Neural cell (in vitro differentiated cells): ENCODE measurements at regions not wholly inside any gene's neighbourhood (a gene's known extent, or its start where the extent isn't known, plus 50 kb on each side); places are given as distances from the start of the nearest gene placed in this dataset.

ENCODE experiments used
- H2AFZ ChIP-seq: fragments of 200-600, 300-800 bp; sonication (generic), shearing (Covaris generic); 2 replicates; pipeline ENCODE4 v1.6.0; 2014; ENCODE audit warnings: low read depth, mild to moderate bottlenecking, antibody characterized with exemption, low read length, moderate library complexity
- H3F3A ChIP-seq: fragments of 200-600 bp; shearing (Covaris generic); 2 replicates; pipeline ENCODE4 v1.6.1; 2016; ENCODE audit warnings: mild to moderate bottlenecking, moderate library complexity, mixed read lengths, antibody characterized with exemption, low read length; ENCODE audit not compliant: insufficient read depth, poor library complexity, severe bottlenecking
- H3K27ac ChIP-seq: fragments of 200-600, 300-800 bp; sonication (generic), shearing (Covaris generic); 2 replicates; pipeline ENCODE4 v1.5.1; 2014; ENCODE audit warnings: mild to moderate bottlenecking, low read length, moderate library complexity
- H3K27me3 ChIP-seq: fragments of 300-800, 200-600 bp; sonication (generic), shearing (Covaris generic); 2 replicates; pipeline ENCODE4 v1.6.0; 2014; ENCODE audit warnings: mild to moderate bottlenecking, low read depth, low read length, moderate library complexity; ENCODE audit not compliant: insufficient read depth
- H3K36me3 ChIP-seq: fragments of 300-800, 200-600 bp; sonication (generic), shearing (Covaris generic); 2 replicates; pipeline ENCODE4 v1.5.1; 2014; ENCODE audit warnings: mild to moderate bottlenecking, antibody characterized with exemption, low read length, moderate library complexity; ENCODE audit not compliant: insufficient read depth
- H3K4me2 ChIP-seq: fragments of 300-800, 200-600 bp; sonication (generic), shearing (Covaris generic); 2 replicates; pipeline ENCODE4 v1.6.0; 2014; ENCODE audit warnings: mild to moderate bottlenecking, low read length
- H3K4me3 ChIP-seq: fragments of 300-800, 200-600 bp; sonication (generic), shearing (Covaris generic); 2 replicates; pipeline ENCODE4 v1.5.1; 2014; ENCODE audit warnings: mild to moderate bottlenecking, low read length, moderate library complexity
- H3K79me2 ChIP-seq: fragments of 200-600 bp; shearing (Covaris generic); replicated peaks from 2 replicates; pipeline ENCODE4 v1.6.0; 2014; ENCODE audit warnings: mild to moderate bottlenecking, low read length, moderate library complexity; ENCODE audit not compliant: insufficient read depth
- H3K9ac ChIP-seq: fragments of 300-800, 200-600 bp; sonication (generic), shearing (Covaris generic); 2 replicates; pipeline ENCODE4 v1.6.1; 2016; ENCODE audit warnings: mild to moderate bottlenecking, low read length, mixed read lengths
- H3K9me2 ChIP-seq: fragments of 200-600 bp; shearing (Covaris generic); 2 replicates; pipeline ENCODE4 v1.6.1; 2016; ENCODE audit warnings: mild to moderate bottlenecking, low read length, mixed read lengths; ENCODE audit not compliant: insufficient read depth
- H3K9me3 ChIP-seq: fragments of 200-600, 300-800 bp; sonication (generic), shearing (Covaris generic); 2 replicates; pipeline ENCODE4 v1.6.1; 2016; ENCODE audit warnings: mild to moderate bottlenecking, mixed run types, low read length, moderate library complexity, mixed read lengths
- H4K20me1 ChIP-seq: fragments of 200-600 bp; shearing (Covaris generic); 2 replicates; pipeline ENCODE4 v1.6.1; 2016; ENCODE audit warnings: mild to moderate bottlenecking, mixed run types; ENCODE audit not compliant: insufficient read depth
- CTCF ChIP-seq: fragments of 450-650 bp; IDR thresholded peaks from 2 replicates; pipeline ENCODE4 v1.5.1; 2014; ENCODE audit warnings: antibody characterized with exemption, mild to moderate bottlenecking, moderate library complexity; ENCODE audit not compliant: poor library complexity, severe bottlenecking
- EP300 ChIP-seq: fragments of 450-650 bp; conservative IDR thresholded peaks from 2 replicates; pipeline ENCODE4 v1.6.1; 2014; ENCODE audit warnings: antibody characterized with exemption, mild to moderate bottlenecking, moderate library complexity; ENCODE audit not compliant: poor library complexity, severe bottlenecking
- EZH2 ChIP-seq: fragments of 200-600, 300-800 bp; shearing (Covaris generic), sonication (generic); IDR thresholded peaks from 2 replicates; pipeline ENCODE4 v1.6.1; 2014; ENCODE audit warnings: antibody characterized with exemption, low read length, borderline replicate concordance, mild to moderate bottlenecking; ENCODE audit not compliant: insufficient read depth, poor library complexity, severe bottlenecking
- MXI1 ChIP-seq: fragments of 450-650 bp; conservative IDR thresholded peaks from 2 replicates; pipeline ENCODE4 v1.6.1; 2014; ENCODE audit warnings: antibody characterized with exemption, mild to moderate bottlenecking; ENCODE audit not compliant: poor library complexity, severe bottlenecking
- POLR2AphosphoS5 ChIP-seq: IDR thresholded peaks from 2 replicates; pipeline ENCODE4 v1.6.1; 2012
- RAD21 ChIP-seq: fragments of 450-650 bp; conservative IDR thresholded peaks from 2 replicates; pipeline ENCODE4 v1.6.1; 2014; ENCODE audit warnings: antibody characterized with exemption, mild to moderate bottlenecking, moderate library complexity
- REST ChIP-seq: IDR thresholded peaks from 2 replicates; pipeline ENCODE4 v1.6.1; 2012; ENCODE audit warnings: borderline replicate concordance
- SMC3 ChIP-seq: fragments of 450-650 bp; conservative IDR thresholded peaks from 2 replicates; pipeline ENCODE4 v1.6.1; 2014; ENCODE audit warnings: antibody characterized with exemption, mild to moderate bottlenecking, moderate library complexity; ENCODE audit not compliant: poor library complexity
- TAF1 ChIP-seq: IDR thresholded peaks from 2 replicates; pipeline ENCODE4 v1.6.1; 2012; ENCODE audit warnings: low read depth

- H3K27ac ChIP-seq: no peak overlapping the region
- H3K36me3 ChIP-seq: no peaks in the 10 kb centered on the region
- no peak overlapping the region for H2AFZ ChIP-seq
Measured at GRCh38 chr20:1827510-1827973, 67.7 kb upstream of the SIRPA start.

GRCh38 chr20:1825938-1826445, 69.2 kb upstream of the SIRPA start:
- Histone ChIP-seq H4K20me1 (no peaks in the 10 kb centered on the region), H3K27ac (no peak overlapping the region), H3K9me2 (no peaks in the 10 kb centered on the region), H3K36me3 (no peaks in the 10 kb centered on the region), H3K9me3 (no peaks in the 10 kb centered on the region), H3K79me2 (no peaks in the 10 kb centered on the region), H3K27me3 (no peaks in the 10 kb centered on the region), H3K9ac (no peak overlapping the region), H3K4me2 (no peak overlapping the region), H2AFZ (no peak overlapping the region), H3K4me3 (no peak overlapping the region), H3F3A (no peaks in the 10 kb centered on the region)
- TF ChIP-seq POLR2AphosphoS5: no peak
- no peak for TF ChIP-seq CTCF
- TF ChIP-seq MXI1: no peak
- TF ChIP-seq TAF1: no peak
- no peak for TF ChIP-seq REST
- TF ChIP-seq EZH2: no peak

More at GRCh38 chr20:1827510-1827973, 67.7 kb upstream of the SIRPA start:
- TF ChIP-seq EP300 (no peak), RAD21 (no peak), MXI1 (no peak), CTCF (no peak), POLR2AphosphoS5 (no peak), EZH2 (no peak), REST (no peak), TAF1 (no peak), SMC3 (no peak)
- H4K20me1 ChIP-seq: no peaks in the 10 kb centered on the region
- H3K9me2 ChIP-seq: no peaks in the 10 kb centered on the region
- no peak overlapping the region for H3K9ac ChIP-seq
- no peaks in the 10 kb centered on the region for H3K79me2 ChIP-seq
- H3K4me3 ChIP-seq: no peak overlapping the region
- H3K4me2 ChIP-seq: no peak overlapping the region
- no peaks in the 10 kb centered on the region for H3F3A ChIP-seq
- no peaks in the 10 kb centered on the region for H3K9me3 ChIP-seq
- H3K27me3 ChIP-seq: no peaks in the 10 kb centered on the region
